Muscle of arm (tissue), 1 donor: ENCODE measurements at regions not wholly inside any gene's neighbourhood (a gene's known extent, or its start where the extent isn't known, plus 50 kb on each side); places are given as distances from the start of the nearest gene placed in this dataset.

ENCODE experiments used
- DNase-seq: peaks from one replicate; pipeline ENCODE4 v3.0.0-alpha.2; 2013

- no peak for DNase-seq
Observed at GRCh38 chr18:78769502-78770105, 210.0 kb upstream of the SALL3 start.

- no peak for DNase-seq
Observed at GRCh38 chr18:78770139-78770822, 209.3 kb upstream of the SALL3 start.

GRCh38 chr18:78770823-78771139 is 208.8 kb upstream of the SALL3 start:
- DNase-seq: no peak

- DNase-seq: no peak
Observed at GRCh38 chr18:78771496-78772359, 207.9 kb upstream of the SALL3 start.

- DNase-seq: no peak
Observed at GRCh38 chr18:78772360-78773302, 207.0 kb upstream of the SALL3 start.

- DNase-seq: no peak
Observed at GRCh38 chr18:78773303-78773755, 206.3 kb upstream of the SALL3 start.

- no peak for DNase-seq
Observed at GRCh38 chr18:78773819-78774218, 205.8 kb upstream of the SALL3 start.

GRCh38 chr18:78774741-78775141 is 204.9 kb upstream of the SALL3 start:
- DNase-seq: no peak

- no peak for DNase-seq
Observed at GRCh38 chr18:78776151-78776550, 203.5 kb upstream of the SALL3 start.

GRCh38 chr18:78776706-78777285 is 202.8 kb upstream of the SALL3 start:
- DNase-seq: no peak

GRCh38 chr18:78777992-78778391 is 201.6 kb upstream of the SALL3 start:
- DNase-seq: no peak

- no peak for DNase-seq
Observed at GRCh38 chr18:78778651-78779050, 201.0 kb upstream of the SALL3 start.

- no peak for DNase-seq
Observed at GRCh38 chr18:78779996-78780718, 199.5 kb upstream of the SALL3 start.

- no peak for DNase-seq
Observed at GRCh38 chr18:78780719-78781600, 198.7 kb upstream of the SALL3 start.

- no peak for DNase-seq
Observed at GRCh38 chr18:78781601-78781960, 198.0 kb upstream of the SALL3 start.

- no peak for DNase-seq
Observed at GRCh38 chr18:78782951-78783563, 196.6 kb upstream of the SALL3 start.

GRCh38 chr18:78783564-78783960 is 196.1 kb upstream of the SALL3 start:
- DNase-seq: no peak

- no peak for DNase-seq
Observed at GRCh38 chr18:78784861-78785260, 194.8 kb upstream of the SALL3 start.

GRCh38 chr18:78785706-78786105 is 193.9 kb upstream of the SALL3 start:
- no peak for DNase-seq
